ENCODE measurements at regions not wholly inside any gene's neighbourhood (a gene's known extent, or its start where the extent isn't known, plus 50 kb on each side); places are given as distances from the start of the nearest gene placed in this dataset.

DNA sequence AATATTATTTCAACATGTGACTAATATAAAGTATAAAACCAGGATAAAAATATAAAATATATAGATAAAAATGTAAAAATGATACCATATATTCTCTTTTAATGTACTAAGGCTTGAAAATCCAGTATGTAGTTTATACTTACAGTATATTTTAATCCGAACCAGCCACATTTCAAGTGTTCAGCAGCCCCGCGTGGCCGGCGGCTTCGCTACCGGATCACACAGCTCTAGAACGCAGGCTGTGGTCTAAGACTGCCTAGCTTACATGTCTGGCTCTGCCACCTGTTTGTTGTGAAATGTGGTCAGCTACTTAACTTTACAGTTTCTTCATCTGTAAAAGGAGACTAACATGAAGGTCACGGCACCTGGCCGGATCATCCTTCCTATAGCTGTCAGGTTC is 189.7 kb upstream of the TBX3 start:
- no peak for TF ChIP-seq MAX (IDR thresholded peaks at IDR 0.05)
- TF ChIP-seq, protein P1, sequence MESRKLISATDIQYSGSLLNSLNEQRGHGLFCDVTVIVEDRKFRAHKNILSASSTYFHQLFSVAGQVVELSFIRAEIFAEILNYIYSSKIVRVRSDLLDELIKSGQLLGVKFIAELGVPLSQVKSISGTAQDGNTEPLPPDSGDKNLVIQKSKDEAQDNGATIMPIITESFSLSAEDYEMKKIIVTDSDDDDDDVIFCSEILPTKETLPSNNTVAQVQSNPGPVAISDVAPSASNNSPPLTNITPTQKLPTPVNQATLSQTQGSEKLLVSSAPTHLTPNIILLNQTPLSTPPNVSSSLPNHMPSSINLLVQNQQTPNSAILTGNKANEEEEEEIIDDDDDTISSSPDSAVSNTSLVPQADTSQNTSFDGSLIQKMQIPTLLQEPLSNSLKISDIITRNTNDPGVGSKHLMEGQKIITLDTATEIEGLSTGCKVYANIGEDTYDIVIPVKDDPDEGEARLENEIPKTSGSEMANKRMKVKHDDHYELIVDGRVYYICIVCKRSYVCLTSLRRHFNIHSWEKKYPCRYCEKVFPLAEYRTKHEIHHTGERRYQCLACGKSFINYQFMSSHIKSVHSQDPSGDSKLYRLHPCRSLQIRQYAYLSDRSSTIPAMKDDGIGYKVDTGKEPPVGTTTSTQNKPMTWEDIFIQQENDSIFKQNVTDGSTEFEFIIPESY (IDR thresholded peaks at IDR 0.05) = no peak
- no peak for TF ChIP-seq GABPA (IDR thresholded peaks at IDR 0.05 in 1 of 2, conservative IDR thresholded peaks at IDR 0.05 in 1 of 2)
- no peak for TF ChIP-seq FOXA1 (IDR thresholded peaks at IDR 0.05)
- TF ChIP-seq HNF4G (IDR thresholded peaks at IDR 0.05) = no peak
- TF ChIP-seq RAD21 (IDR thresholded peaks at IDR 0.05) = no peak
- no peak for TF ChIP-seq NR2F2 (IDR thresholded peaks at IDR 0.05)
- TF ChIP-seq EGR1 (IDR thresholded peaks at IDR 0.05; ENCODE audit: low read depth in 2 of 2) = no peak
- no peak for TF ChIP-seq JUND (IDR thresholded peaks at IDR 0.05)
- no peak for TF ChIP-seq REST (IDR thresholded peaks at IDR 0.05)
- no peak for TF ChIP-seq FOXA2 (IDR thresholded peaks at IDR 0.05)
- no peak for TF ChIP-seq ATF3 (IDR thresholded peaks at IDR 0.05)
- TF ChIP-seq RXRA (IDR thresholded peaks at IDR 0.05) = no peak
- Histone ChIP-seq H3K36me3 (ENCODE audit: control insufficient read depth in 4 of 4, insufficient read depth in 3 of 4, low read depth in 1 of 4, low read length in 3 of 4) (no peaks in the 10 kb centered on the region), H3K4me3 (ENCODE audit: low read depth in 1 of 3, low read length in 3 of 3) (no peak overlapping the region), H3K9me3 (ENCODE audit: control insufficient read depth in 4 of 4, low read length in 3 of 4) (no peaks in the 10 kb centered on the region), H3K27ac (ENCODE audit: low read depth in 1 of 2, low read length in 2 of 2) (no peak overlapping the region), H3K9ac (ENCODE audit: low read depth in 1 of 2, low read length in 2 of 2) (no peak overlapping the region), H3K4me1 (ENCODE audit: control insufficient read depth in 4 of 4, insufficient read depth in 4 of 4, low read length in 3 of 4) (peaks cover 0 to 14% (median 8%) of the 10 kb centered on the region in 4 donors), H3K27me3 (ENCODE audit: control insufficient read depth in 4 of 4, insufficient read depth in 4 of 4, low read length in 3 of 4) (no peaks in the 10 kb centered on the region)
- 98% methylated on average over 10 of the region's 10 CpGs for WGBS
- DNase-seq (ENCODE audit: low spot score) = no peak

DNA sequence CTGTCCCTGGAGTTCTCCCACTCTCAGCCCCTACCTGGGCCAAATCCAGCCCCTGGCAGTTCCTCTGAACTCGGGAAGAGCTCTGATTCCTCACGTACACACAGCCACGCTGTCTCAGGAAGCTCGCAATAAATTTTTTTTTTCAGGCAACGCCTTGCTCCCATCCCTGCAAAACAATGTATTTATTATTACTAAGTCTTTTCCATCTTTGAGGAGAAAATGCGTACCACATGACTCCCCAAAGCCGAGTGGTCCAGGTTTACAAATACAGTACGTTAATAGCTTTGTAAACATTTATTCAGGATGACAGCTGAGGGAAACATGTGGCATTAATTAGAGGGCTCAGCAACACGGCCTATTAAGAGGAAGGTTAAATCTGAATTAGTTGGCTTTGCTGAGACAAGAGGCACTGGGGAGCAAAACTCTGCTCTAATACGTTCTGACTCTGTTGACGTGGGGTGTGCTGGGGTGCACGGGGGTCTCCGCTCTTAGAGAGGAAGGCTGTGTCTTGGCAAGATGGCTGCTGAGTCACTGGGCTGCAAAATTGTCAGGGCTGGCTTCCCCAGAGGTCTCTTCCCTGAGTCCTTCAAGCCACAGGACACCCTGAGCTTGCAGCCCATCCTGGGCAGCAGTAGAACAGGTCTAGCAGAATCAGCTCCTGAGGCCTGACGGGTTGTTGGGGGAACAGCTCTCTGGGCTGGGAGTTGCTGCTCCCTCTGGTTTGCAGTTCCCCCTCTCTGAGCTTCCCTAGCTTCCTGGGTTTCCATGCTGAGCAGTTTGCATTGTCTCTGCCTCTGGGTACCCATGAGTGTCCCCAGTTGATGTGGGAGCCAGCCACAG is 185.2 kb upstream of the TBX3 start:
- Histone ChIP-seq H3K9me3 (ENCODE audit: control insufficient read depth in 4 of 4, low read length in 3 of 4) (peaks cover 0 to 3% (median 0%) of the 10 kb centered on the region in 4 donors), H3K9ac (ENCODE audit: low read depth in 1 of 2, low read length in 2 of 2) (no peak overlapping the region), H3K27ac (ENCODE audit: low read depth in 1 of 2, low read length in 2 of 2) (no peak overlapping the region), H3K4me3 (ENCODE audit: low read depth in 1 of 3, low read length in 3 of 3) (no peak overlapping the region), H3K27me3 (ENCODE audit: control insufficient read depth in 4 of 4, insufficient read depth in 4 of 4, low read length in 3 of 4) (no peaks in the 10 kb centered on the region), H3K36me3 (ENCODE audit: control insufficient read depth in 4 of 4, insufficient read depth in 3 of 4, low read depth in 1 of 4, low read length in 3 of 4) (no peaks in the 10 kb centered on the region), H3K4me1 (ENCODE audit: control insufficient read depth in 4 of 4, insufficient read depth in 4 of 4, low read length in 3 of 4) (no peaks in the 10 kb centered on the region)
- 73% methylated on average over 14 of the region's 14 CpGs for WGBS
- no peak for DNase-seq (ENCODE audit: low spot score)
- TF ChIP-seq NR2F2 (IDR thresholded peaks at IDR 0.05) (no peak), ATF3 (IDR thresholded peaks at IDR 0.05) (no peak), HNF4A (conservative IDR thresholded peaks at IDR 0.05) (no peak), RAD21 (IDR thresholded peaks at IDR 0.05) (no peak), FOXA2 (IDR thresholded peaks at IDR 0.05) (no peak), JUND (IDR thresholded peaks at IDR 0.05) (no peak), MAX (IDR thresholded peaks at IDR 0.05) (no peak), TAF1 (conservative IDR thresholded peaks at IDR 0.05) (no peak), HNF4G (IDR thresholded peaks at IDR 0.05) (no peak), SP1 (IDR thresholded peaks at IDR 0.05) (no peak), REST (IDR thresholded peaks at IDR 0.05) (no peak), YY1 (IDR thresholded peaks at IDR 0.05) (no peak)
- TF ChIP-seq, protein P1 (IDR thresholded peaks at IDR 0.05) = no peak

Data from liver (tissue), 7 donors.